GM12878 (cell line): ENCODE measurements at regions not wholly inside any gene's neighbourhood (a gene's known extent, or its start where the extent isn't known, plus 50 kb on each side); places are given as distances from the start of the nearest gene placed in this dataset.

Source experiments
- CTCF ChIP-seq, 3 experiments: IDR thresholded peaks in 2 of 3; conservative IDR thresholded peaks in 1 of 3; 2 replicates each; pipeline ENCODE4 v1.5.1; 2011; ENCODE audit warnings: low read depth in 3 of 3, low read length in 3 of 3, mild to moderate bottlenecking in 3 of 3, control low read depth in 2 of 3, moderate library complexity in 2 of 3, inconsistent platforms in 1 of 3, mixed read lengths in 1 of 3; ENCODE audit not compliant: control insufficient read depth in 2 of 3, insufficient read depth in 1 of 3; ENCODE audit errors: extremely low read depth in 1 of 3
- EGR1 ChIP-seq, 2 experiments: IDR thresholded peaks; 1 replicate in 1 of 2; 2 replicates in 1 of 2; pipeline ENCODE4 v1.6.1; 2011 to 2012; ENCODE audit warnings: low read depth in 2 of 2, low read length in 2 of 2, borderline replicate concordance in 1 of 2, mild to moderate bottlenecking in 1 of 2, moderate library complexity in 1 of 2
- IRF3 ChIP-seq: fragments of 450-650 bp; IDR thresholded peaks from 2 replicates; pipeline ENCODE4 v1.6.1; 2014; ENCODE audit warnings: mild to moderate bottlenecking
- MAX ChIP-seq: IDR thresholded peaks from 2 replicates; pipeline ENCODE4 v1.6.1; 2012; ENCODE audit warnings: low read depth, low read length, improper control_type of control experiment
- MXI1 ChIP-seq: fragments of 150-350 bp; IDR thresholded peaks from 2 replicates; pipeline ENCODE4 v1.6.1; 2011; ENCODE audit warnings: low read depth, mild to moderate bottlenecking, inconsistent platforms, low read length, improper control_type of control experiment
- MYC ChIP-seq: IDR thresholded peaks from 2 replicates; pipeline ENCODE4 v1.6.1; 2011; ENCODE audit warnings: mild to moderate bottlenecking, low read length, moderate library complexity, inconsistent platforms; ENCODE audit not compliant: insufficient read depth, insufficient replicate concordance, insufficient read length, severe bottlenecking
- POLR2A ChIP-seq: IDR thresholded peaks from 2 replicates; pipeline ENCODE4 v1.6.1; 2011; ENCODE audit warnings: low read depth, mild to moderate bottlenecking, low read length
- RAD51 ChIP-seq: fragments of 450-650 bp; IDR thresholded peaks from 2 replicates; pipeline ENCODE4 v1.6.1; 2016; ENCODE audit warnings: moderate library complexity, mild to moderate bottlenecking, inconsistent platforms
- RFX5 ChIP-seq: IDR thresholded peaks from 2 replicates; pipeline ENCODE4 v1.6.1; 2011; ENCODE audit warnings: low read depth, low read length, improper control_type of control experiment
- STAT3 ChIP-seq: IDR thresholded peaks from 2 replicates; pipeline ENCODE4 v1.6.1; 2011; ENCODE audit warnings: low read depth, low read length, improper control_type of control experiment
- TAF1 ChIP-seq: IDR thresholded peaks from 2 replicates; pipeline ENCODE4 v1.6.1; 2011; ENCODE audit warnings: mild to moderate bottlenecking, low read depth, low read length, borderline replicate concordance

DNA sequence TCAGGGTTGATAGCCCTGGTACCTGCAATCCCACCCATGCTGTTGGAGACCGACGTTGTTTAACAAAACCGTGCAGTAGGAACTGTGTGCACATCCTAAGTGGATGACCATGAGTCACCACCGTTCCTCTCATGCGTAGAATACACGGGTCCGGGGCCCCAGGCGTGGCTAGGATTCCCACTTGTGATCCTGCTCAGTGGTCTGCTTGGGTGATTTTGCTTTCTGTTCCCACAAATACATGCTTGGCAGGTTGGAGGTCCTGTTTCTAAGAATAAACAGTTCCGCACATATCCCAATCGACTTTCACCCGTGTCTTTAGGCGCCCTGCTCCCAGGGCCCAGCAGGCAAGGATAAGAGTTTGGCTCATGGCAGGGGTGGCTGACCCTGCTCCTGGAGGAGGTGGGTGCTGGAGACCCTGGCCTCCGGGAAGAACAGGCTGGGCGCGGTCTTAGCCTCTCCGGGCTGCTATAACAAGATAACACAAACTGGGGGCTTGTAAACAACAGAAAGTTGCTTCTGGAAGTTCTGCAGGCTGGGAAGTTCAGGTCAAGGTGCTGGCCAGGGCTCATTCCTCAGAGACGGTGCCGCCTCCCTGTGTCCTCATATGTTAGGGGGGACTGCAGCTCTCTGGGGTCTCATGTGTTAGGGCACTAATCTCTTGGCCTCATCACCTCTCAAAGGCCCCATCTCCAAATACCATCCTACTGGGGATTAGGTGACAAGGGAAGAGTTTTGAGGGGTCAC, 1028.3 kb downstream of the BRD1 start:
- TF ChIP-seq POLR2A (no peak), EGR1 (IDR thresholded peaks at IDR 0.05; ENCODE audit: borderline replicate concordance in 1 of 2, low read depth in 2 of 2, low read length in 2 of 2) (no peak), MYC (no peak), RAD51 (no peak), STAT3 (no peak), CTCF (IDR thresholded peaks at IDR 0.05 in 2 of 3, conservative IDR thresholded peaks at IDR 0.05 in 1 of 3; ENCODE audit: control insufficient read depth in 2 of 3, extremely low read depth in 1 of 3, insufficient read depth in 1 of 3, low read depth in 3 of 3, low read length in 3 of 3) (no peak), MXI1 (no peak), IRF3 (no peak), MAX (no peak), RFX5 (no peak), TAF1 (no peak)
